IMR-90 (cell line): ENCODE measurements at regions not wholly inside any gene's neighbourhood (a gene's known extent, or its start where the extent isn't known, plus 50 kb on each side); places are given as distances from the start of the nearest gene placed in this dataset.

ENCODE experiments used
- ATAC-seq: fragments of 200-7000 bp; cut with Tn5 transposase; 2 replicates; pipeline ENCODE4 v1.9.1; 2020; ENCODE audit warnings: low read depth, mild to moderate bottlenecking, moderate library complexity
- BruUV-seq: library from RNA; stranded (reverse); fragments of 400-500 nt; replicated peaks from 2 replicates; lab custom pipeline; 2021; lab: Mats Ljungman, UMichigan
- CTCF ChIA-PET: fragments of 300-600 bp; formaldehyde crosslinking; extraction: SDS; loops from one replicate; lab custom pipeline; 2021; ENCODE audit warnings: antibody characterized with exemption; lab: Yijun Ruan, JAX
- POLR2A ChIA-PET: fragments of 300-600 bp; sonication (Branson Sonifier 250); formaldehyde crosslinking; loops from one replicate; lab custom pipeline; 2022; ENCODE audit warnings: antibody characterized with exemption; ENCODE audit not compliant: unreplicated experiment; lab: Charles Lee
- DNase-seq: peaks from one replicate; pipeline ENCODE4 v3.0.0; 2013
- H2AFZ ChIP-seq: replicated peaks from 2 replicates; pipeline ENCODE3; 2013; ENCODE audit warnings: low read length, mild to moderate bottlenecking; ENCODE audit not compliant: poor library complexity
- H2AK5ac ChIP-seq: 2 replicates; pipeline ENCODE4 v1.6.1; 2013; ENCODE audit warnings: low read depth, low read length, inconsistent platforms
- H2AK9ac ChIP-seq: replicated peaks from 2 replicates; pipeline ENCODE3; 2013; ENCODE audit warnings: mild to moderate bottlenecking, low read depth, low read length, moderate library complexity; ENCODE audit not compliant: poor library complexity
- H2BK120ac ChIP-seq: 2 replicates; pipeline ENCODE4 v1.6.1; 2013; ENCODE audit warnings: low read depth, low read length, inconsistent platforms
- H2BK15ac ChIP-seq: 3 replicates; pipeline ENCODE4 v1.6.1; 2013; ENCODE audit warnings: low read depth, low read length, inconsistent platforms
- H2BK20ac ChIP-seq: 2 replicates; pipeline ENCODE4 v1.6.1; 2013; ENCODE audit warnings: low read depth, mild to moderate bottlenecking, inconsistent platforms, low read length, moderate library complexity
- H2BK5ac ChIP-seq: 2 replicates; pipeline ENCODE4 v1.6.1; 2013; ENCODE audit warnings: mild to moderate bottlenecking, low read depth, low read length, inconsistent platforms; ENCODE audit not compliant: poor library complexity, severe bottlenecking
- H3K14ac ChIP-seq: replicated peaks from 2 replicates; pipeline ENCODE4 v1.6.1; 2013; ENCODE audit warnings: low read depth, low read length, inconsistent platforms
- H3K18ac ChIP-seq: 2 replicates; pipeline ENCODE4 v1.6.1; 2013; ENCODE audit warnings: low read depth, low read length, control low read depth
- H3K23ac ChIP-seq: 2 replicates; pipeline ENCODE4 v1.6.1; 2013; ENCODE audit warnings: low read depth, low read length, inconsistent platforms
- H3K27ac ChIP-seq: 2 replicates; pipeline ENCODE4 v1.5.1; 2013; ENCODE audit warnings: mild to moderate bottlenecking, control low read depth, low read length; ENCODE audit not compliant: insufficient read depth
- H3K27me3 ChIP-seq: 2 replicates; pipeline ENCODE4 v1.6.1; 2013; ENCODE audit warnings: low read length; ENCODE audit not compliant: control insufficient read depth, insufficient read depth
- H3K36me3 ChIP-seq: 2 replicates; pipeline ENCODE4 v1.6.1; 2013; ENCODE audit warnings: low read length, mixed read lengths; ENCODE audit not compliant: control insufficient read depth, insufficient read depth
- H3K4ac ChIP-seq: 2 replicates; pipeline ENCODE4 v1.6.1; 2013; ENCODE audit warnings: low read depth, low read length, inconsistent platforms
- H3K4me1 ChIP-seq: 2 replicates; pipeline ENCODE4 v1.6.1; 2013; ENCODE audit warnings: low read length, mixed read lengths; ENCODE audit not compliant: control insufficient read depth, insufficient read depth
- H3K4me2 ChIP-seq: 2 replicates; pipeline ENCODE4 v1.6.1; 2013; ENCODE audit warnings: low read depth, mild to moderate bottlenecking, control low read depth, low read length, moderate library complexity
- H3K4me3 ChIP-seq: 2 replicates; pipeline ENCODE4 v1.5.1; 2013; ENCODE audit warnings: low read depth, mild to moderate bottlenecking, control low read depth, low read length, moderate library complexity; ENCODE audit not compliant: insufficient read depth
- H3K56ac ChIP-seq: 2 replicates; pipeline ENCODE4 v1.6.1; 2013; ENCODE audit warnings: low read length, inconsistent platforms; ENCODE audit not compliant: insufficient read depth; ENCODE audit errors: extremely low read depth
- H3K79me1 ChIP-seq, 2 experiments: 2 replicates each; pipeline ENCODE4 v1.6.1; 2013; ENCODE audit warnings: low read length in 2 of 2, inconsistent platforms in 1 of 2, low read depth in 1 of 2
- H3K9ac ChIP-seq: 2 replicates; pipeline ENCODE4 v1.6.1; 2013; ENCODE audit warnings: low read depth, low read length, control low read depth
- H3K9me1 ChIP-seq: 2 replicates; pipeline ENCODE4 v1.6.1; 2013; ENCODE audit warnings: low read length, inconsistent platforms; ENCODE audit not compliant: insufficient read depth
- H3K9me3 ChIP-seq: 2 replicates; pipeline ENCODE4 v1.6.1; 2013; ENCODE audit warnings: low read length; ENCODE audit not compliant: control insufficient read depth, insufficient read depth
- H4K20me1 ChIP-seq: 2 replicates; pipeline ENCODE4 v1.6.1; 2013; ENCODE audit warnings: low read length, inconsistent platforms; ENCODE audit not compliant: insufficient read depth
- H4K5ac ChIP-seq: 2 replicates; pipeline ENCODE4 v1.6.1; 2013; ENCODE audit warnings: mild to moderate bottlenecking, low read depth, low read length, control low read depth
- H4K8ac ChIP-seq, 2 experiments: 2 replicates each; pipeline ENCODE4 v1.6.1; 2013; ENCODE audit warnings: low read depth in 2 of 2, low read length in 2 of 2, control low read depth in 1 of 2, inconsistent platforms in 1 of 2
- H4K91ac ChIP-seq: 2 replicates; pipeline ENCODE4 v1.6.1; 2013; ENCODE audit warnings: low read depth, low read length, inconsistent platforms; ENCODE audit not compliant: insufficient read depth
- CEBPB ChIP-seq: IDR thresholded peaks from 2 replicates; pipeline ENCODE4 v1.6.1; 2012; ENCODE audit warnings: low read depth, low read length, improper control_type of control experiment
- MXI1 ChIP-seq: IDR thresholded peaks from 2 replicates; pipeline ENCODE4 v1.6.1; 2012; ENCODE audit warnings: low read depth, mild to moderate bottlenecking, low read length, moderate library complexity, borderline replicate concordance
- POLR2A ChIP-seq: IDR thresholded peaks from 2 replicates; pipeline ENCODE4 v1.6.1; 2012; ENCODE audit warnings: mild to moderate bottlenecking, low read depth, low read length
- WGBS, 2 experiments: methylation state at CpG; one replicate each; pipeline versions ENCODE4 v1.1.5 to v1.1.7; 2013; ENCODE audit warnings: missing lambda C conversion rate in 2 of 2; ENCODE audit not compliant: insufficient read length in 1 of 2; ENCODE audit errors: extremely low coverage in 2 of 2; 5-methylcytosine and 5-hydroxymethylcytosine counted together
- dilution Hi-C: fragments of 300-500 bp; cut with HindIII; formaldehyde crosslinking; loops from one replicate; pipeline ENCODE4 v1.14.3; 2018; ENCODE audit warnings: low sequenced_read_pairs; ENCODE audit not compliant: unreplicated experiment
- in situ Hi-C: fragments of 300-500 bp; cut with MboI; formaldehyde crosslinking; loops from 3 replicates; pipeline ENCODE4 v1.14.3; 2019; ENCODE audit warnings: low sequenced_read_pairs, inconsistent platforms, mixed read lengths
- intact Hi-C: fragments of 100-400 bp; cut with micrococcal nuclease; formaldehyde crosslinking; loops from 2 replicates; pipeline ENCODE4 v1.10.0; 2022
- TF ChIP-seq, protein P1 (sequence below): conservative IDR thresholded peaks from 2 replicates; pipeline ENCODE4 v1.5.1; 2012; ENCODE audit warnings: mild to moderate bottlenecking, low read depth, low read length, improper control_type of control experiment

DNA sequence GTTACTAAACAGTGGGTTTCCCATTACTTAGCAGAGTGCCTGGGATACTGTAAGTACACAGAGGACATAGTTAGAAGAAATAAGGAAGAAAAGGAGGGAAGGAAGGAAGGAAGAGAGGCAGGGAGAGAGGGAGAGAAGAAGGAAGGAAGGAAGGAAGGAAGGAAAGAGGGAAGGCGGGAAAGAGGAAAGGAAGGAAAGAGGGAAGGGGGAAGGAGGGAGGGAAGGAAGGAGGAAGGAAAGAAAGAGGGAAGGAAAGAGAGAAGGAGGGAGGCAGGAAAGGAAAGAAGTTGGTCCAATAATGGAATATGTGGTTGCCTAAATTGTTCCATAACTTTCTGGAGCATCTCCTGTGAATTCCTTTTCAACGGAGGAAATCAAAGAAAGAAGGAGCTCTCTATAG lies 1230.4 kb downstream of the AACS start:
- CTCF ChIA-PET, result no interaction called here

More for the DNA sequence above, 1230.4 kb downstream of the AACS start:
- Histone ChIP-seq H3K4me2 (no peak overlapping the region), H2AK9ac (no peak overlapping the region), H2BK20ac (no peak overlapping the region), H3K4me3 (no peak overlapping the region), H3K36me3 (no peaks in the 10 kb centered on the region), H4K5ac (no peak overlapping the region), H3K14ac (no peak overlapping the region), H3K27ac (no peak overlapping the region), H4K20me1 (no peaks in the 10 kb centered on the region), H3K79me1 (no peaks in the 10 kb centered on the region), H4K8ac (no peak overlapping the region), H3K56ac (no peak overlapping the region), H3K18ac (no peak overlapping the region), H3K23ac (no peak overlapping the region), H2AFZ (no peak overlapping the region), H2BK120ac (no peak overlapping the region), H2AK5ac (no peak overlapping the region), H3K9ac (no peak overlapping the region), H3K27me3 (no peaks in the 10 kb centered on the region), H3K4ac (no peak overlapping the region), H2BK15ac (no peak overlapping the region), H2BK5ac (no peak overlapping the region), H4K91ac (no peak overlapping the region), H3K4me1 (no peaks in the 10 kb centered on the region), H3K9me3 (peaks cover 7% of the 10 kb centered on the region; the same call in 1 of the 2 replicates), H3K9me1 (no peaks in the 10 kb centered on the region)
- TF ChIP-seq, protein P1, sequence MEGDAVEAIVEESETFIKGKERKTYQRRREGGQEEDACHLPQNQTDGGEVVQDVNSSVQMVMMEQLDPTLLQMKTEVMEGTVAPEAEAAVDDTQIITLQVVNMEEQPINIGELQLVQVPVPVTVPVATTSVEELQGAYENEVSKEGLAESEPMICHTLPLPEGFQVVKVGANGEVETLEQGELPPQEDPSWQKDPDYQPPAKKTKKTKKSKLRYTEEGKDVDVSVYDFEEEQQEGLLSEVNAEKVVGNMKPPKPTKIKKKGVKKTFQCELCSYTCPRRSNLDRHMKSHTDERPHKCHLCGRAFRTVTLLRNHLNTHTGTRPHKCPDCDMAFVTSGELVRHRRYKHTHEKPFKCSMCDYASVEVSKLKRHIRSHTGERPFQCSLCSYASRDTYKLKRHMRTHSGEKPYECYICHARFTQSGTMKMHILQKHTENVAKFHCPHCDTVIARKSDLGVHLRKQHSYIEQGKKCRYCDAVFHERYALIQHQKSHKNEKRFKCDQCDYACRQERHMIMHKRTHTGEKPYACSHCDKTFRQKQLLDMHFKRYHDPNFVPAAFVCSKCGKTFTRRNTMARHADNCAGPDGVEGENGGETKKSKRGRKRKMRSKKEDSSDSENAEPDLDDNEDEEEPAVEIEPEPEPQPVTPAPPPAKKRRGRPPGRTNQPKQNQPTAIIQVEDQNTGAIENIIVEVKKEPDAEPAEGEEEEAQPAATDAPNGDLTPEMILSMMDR, result no peak
- TF ChIP-seq POLR2A (no peak), MXI1 (no peak), CEBPB (no peak)
- in situ Hi-C loops (no loop called here), dilution Hi-C loops (no loop called here), intact Hi-C loops (no loop called here)
- POLR2A ChIA-PET, result no interaction called here
- DNase-seq, result no peak
- BruUV-seq, result no TSS peak
- no peak for ATAC-seq
- no CpG with 5 or more reads among the region's 2 CpGs for WGBS, 2 experiments
